Upper lobe of left lung (tissue), 4 donors: ENCODE measurements at regions not wholly inside any gene's neighbourhood (a gene's known extent, or its start where the extent isn't known, plus 50 kb on each side); places are given as distances from the start of the nearest gene placed in this dataset.

Source experiments
- CTCF ChIP-seq, 6 experiments: fragments of 450-650 bp in 4 of 6; fragments of 200-600 bp in 2 of 6; sonication (generic) in 2 of 6; IDR thresholded peaks; one replicate each; pipeline ENCODE4 v1.5.1; 2016 to 2019; ENCODE audit warnings: antibody characterized with exemption in 6 of 6
- EP300 ChIP-seq, 4 donors: sonication (generic); formaldehyde crosslinking; IDR thresholded peaks; one replicate each; pipeline ENCODE4 v1.5.1; 2017; ENCODE audit warnings: antibody characterized with exemption in 4 of 4, control low read depth in 2 of 4
- POLR2A ChIP-seq, 4 donors: fragments of 450-650 bp; IDR thresholded peaks; one replicate each; pipeline ENCODE4 v1.5.1; 2016 to 2017; ENCODE audit warnings: antibody characterized with exemption in 4 of 4, mild to moderate bottlenecking in 2 of 4
- POLR2AphosphoS5 ChIP-seq, 2 donors: sonication (generic); formaldehyde crosslinking; IDR thresholded peaks; one replicate each; pipeline ENCODE4 v1.5.1; 2017; ENCODE audit warnings: antibody characterized with exemption in 2 of 2

GRCh38 chr6:134750669-134751068, 199.2 kb downstream of the ALDH8A1 start:
- TF ChIP-seq CTCF (IDR thresholded peaks at IDR 0.05) (no peak), POLR2A (IDR thresholded peaks at IDR 0.05) (no peak), POLR2AphosphoS5 (IDR thresholded peaks at IDR 0.05) (no peak), EP300 (IDR thresholded peaks at IDR 0.05) (no peak)
